GM18951 (cell line): ENCODE measurements at regions not wholly inside any gene's neighbourhood (a gene's known extent, or its start where the extent isn't known, plus 50 kb on each side); places are given as distances from the start of the nearest gene placed in this dataset.
"Not testable (repeated sequence)": the region's sequence is repeated elsewhere in the genome, so short reads cannot be mapped to it uniquely, and the experiment has no call there.

Experiments used
- POLR2A ChIP-seq: IDR thresholded peaks from 4 replicates; pipeline ENCODE4 v1.6.1; 2011; ENCODE audit warnings: mild to moderate bottlenecking; ENCODE audit not compliant: insufficient read length, insufficient read depth; ENCODE audit errors: extremely low read depth
- in situ Hi-C: fragments of 300-500 bp; cut with MboI; formaldehyde crosslinking; loops from one replicate; pipeline ENCODE4 v1.12.0; 2022; ENCODE audit warnings: low sequenced_read_pairs, mixed read lengths, inconsistent platforms; ENCODE audit not compliant: unreplicated experiment

DNA sequence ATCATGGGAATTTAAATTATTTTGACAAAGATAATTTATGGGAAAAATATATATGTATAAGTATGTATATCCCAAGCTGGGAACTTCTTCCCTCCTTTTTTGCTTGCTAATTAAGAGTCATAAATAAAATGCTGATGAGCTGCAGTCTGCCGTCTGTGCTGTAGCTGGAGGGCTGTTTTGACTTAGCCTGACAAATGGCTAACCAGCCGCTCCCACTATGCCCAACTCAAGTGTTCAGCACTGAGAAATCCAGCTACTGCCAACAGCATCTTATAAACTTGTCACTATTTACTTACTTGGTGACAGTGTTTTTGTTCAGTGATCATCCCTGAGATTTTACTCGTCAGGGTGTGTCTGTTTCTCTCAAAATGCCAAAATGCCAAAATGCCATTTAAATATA lies 171.2 kb upstream of the PGRMC2 start:
- TF ChIP-seq POLR2A = no peak
- in situ Hi-C loops = no loop called here

DNA sequence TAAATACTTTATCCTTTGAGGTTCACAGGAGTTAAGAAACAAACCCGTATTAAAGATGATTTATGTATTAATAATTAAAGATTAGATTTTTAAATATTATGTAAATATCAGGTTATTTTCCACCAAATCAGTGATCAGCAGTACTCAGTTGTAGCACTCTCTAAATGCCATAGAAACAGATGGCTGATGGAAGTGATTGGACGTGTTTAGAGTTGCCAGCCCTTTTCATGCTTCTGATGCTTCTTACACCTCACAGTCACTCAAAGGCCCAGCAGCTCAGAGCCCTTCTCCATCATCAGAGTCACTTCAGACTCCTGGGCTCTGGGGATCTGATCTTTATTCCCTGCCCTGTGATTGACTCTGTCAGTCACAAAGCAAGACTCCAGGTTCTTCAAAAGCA lies 170.1 kb upstream of the PGRMC2 start:
- in situ Hi-C loops = no loop called here
- no peak for TF ChIP-seq POLR2A

DNA sequence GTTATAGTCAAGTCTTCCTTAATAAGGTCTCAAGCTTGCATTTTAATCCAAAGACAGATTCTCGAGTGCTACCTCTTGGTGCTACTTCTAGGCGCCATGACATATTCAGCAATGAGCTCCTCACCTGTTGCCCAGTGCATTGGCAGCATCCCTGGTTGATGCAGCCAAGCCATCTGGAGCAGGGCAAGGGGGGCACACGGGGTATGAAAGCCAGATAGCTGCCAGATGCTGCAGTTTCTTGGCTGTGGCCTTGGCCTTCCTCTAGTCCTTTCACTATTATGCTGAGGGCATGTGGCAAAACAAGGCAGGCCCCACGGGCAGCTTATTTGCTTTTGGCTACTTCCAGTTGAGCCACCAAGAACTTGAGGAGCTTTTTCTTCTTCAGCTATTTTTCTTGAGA lies 168.6 kb upstream of the PGRMC2 start:
- TF ChIP-seq POLR2A = no peak
- in situ Hi-C loops = no loop called here

DNA sequence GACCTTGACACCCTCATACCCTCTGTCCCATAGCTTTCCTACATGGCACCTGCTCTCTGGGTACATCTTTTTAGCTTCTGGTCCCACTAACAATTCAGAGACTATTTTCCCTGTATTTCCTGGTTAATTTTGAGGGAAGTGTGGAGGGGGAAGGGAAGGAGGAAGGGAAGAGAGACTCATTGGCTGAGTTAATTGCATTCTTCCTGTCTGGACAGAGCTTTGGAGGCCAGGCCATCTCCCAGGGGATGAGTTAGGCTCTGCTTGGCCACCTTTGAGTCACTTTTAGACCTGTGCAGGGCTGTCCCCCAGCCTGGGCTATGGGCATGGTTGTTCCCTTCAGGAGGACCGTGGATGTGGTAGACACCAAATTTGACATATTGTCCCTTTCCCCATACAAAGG lies 167.9 kb upstream of the PGRMC2 start:
- TF ChIP-seq POLR2A = no peak

DNA sequence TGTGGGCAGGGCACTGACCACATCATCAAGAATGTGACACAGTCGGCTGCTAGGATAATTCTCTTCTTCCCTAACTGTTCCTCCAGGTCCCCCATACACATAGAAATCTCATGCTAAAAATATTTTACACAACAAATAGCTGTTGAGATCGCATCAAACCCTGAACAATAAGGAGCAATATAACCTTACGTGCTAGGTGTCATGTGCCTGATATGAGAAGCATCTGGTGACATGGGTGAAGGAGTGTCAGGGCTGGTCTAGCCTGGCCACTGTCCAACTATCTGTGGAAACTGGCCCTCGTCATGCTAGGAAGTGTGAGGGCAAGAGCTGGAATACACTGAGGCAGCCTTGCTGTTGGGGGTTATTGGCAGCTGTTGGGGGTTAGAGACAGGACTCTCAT lies 167.3 kb upstream of the PGRMC2 start:
- no peak for TF ChIP-seq POLR2A
- in situ Hi-C loops = no loop called here

More for the DNA sequence above, 167.9 kb upstream of the PGRMC2 start:
- in situ Hi-C loops = no loop called here

DNA sequence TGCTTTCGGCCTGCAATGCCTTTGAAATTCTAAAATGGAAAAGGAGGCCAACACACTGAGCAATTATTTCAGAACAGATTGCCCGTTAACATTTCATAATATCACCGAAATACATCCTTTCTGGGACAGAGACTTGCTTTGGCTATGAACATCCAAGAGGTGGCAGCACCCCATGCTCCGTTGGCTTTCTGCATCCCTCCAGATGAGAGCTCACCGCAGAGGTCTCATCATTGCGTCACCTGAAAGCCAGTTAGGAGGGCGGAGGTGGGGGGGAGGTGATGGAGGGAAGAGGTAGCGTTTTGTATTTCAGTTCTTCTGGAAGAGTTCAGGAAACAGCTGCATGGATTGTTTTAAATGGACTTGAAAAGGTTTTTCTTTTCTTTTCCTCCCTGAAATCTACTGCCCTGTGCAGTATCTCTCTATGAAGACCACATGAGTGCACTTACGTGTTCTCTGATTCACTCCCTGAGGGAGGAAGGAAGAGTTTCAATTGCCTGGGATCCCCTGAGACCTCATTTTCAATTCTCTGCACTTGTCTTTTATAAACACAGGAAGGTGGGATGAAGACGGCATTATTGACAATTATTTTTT lies 166.8 kb upstream of the PGRMC2 start:
- TF ChIP-seq POLR2A = no peak
- in situ Hi-C loops = no loop called here

DNA sequence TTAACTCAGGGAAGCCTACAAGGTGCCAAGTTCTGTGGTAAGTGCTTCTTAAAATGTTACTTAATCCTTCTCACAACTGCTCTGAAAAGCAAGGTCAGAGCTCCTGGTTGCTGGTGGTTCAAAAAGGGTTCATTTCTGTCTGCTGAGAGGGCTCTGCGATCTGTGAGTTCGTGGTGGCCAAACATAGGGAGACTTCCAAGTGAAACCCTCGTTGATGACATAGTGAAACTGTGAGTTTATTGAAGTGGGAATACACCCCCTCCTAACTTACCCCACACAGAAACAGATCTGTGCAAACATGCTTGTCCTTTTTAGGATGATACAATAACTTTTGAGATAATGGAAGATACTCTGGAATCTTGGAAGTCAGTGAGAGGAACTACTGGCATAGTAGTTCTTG lies 164.8 kb upstream of the PGRMC2 start:
- no peak for TF ChIP-seq POLR2A
- in situ Hi-C loops = no loop called here

DNA sequence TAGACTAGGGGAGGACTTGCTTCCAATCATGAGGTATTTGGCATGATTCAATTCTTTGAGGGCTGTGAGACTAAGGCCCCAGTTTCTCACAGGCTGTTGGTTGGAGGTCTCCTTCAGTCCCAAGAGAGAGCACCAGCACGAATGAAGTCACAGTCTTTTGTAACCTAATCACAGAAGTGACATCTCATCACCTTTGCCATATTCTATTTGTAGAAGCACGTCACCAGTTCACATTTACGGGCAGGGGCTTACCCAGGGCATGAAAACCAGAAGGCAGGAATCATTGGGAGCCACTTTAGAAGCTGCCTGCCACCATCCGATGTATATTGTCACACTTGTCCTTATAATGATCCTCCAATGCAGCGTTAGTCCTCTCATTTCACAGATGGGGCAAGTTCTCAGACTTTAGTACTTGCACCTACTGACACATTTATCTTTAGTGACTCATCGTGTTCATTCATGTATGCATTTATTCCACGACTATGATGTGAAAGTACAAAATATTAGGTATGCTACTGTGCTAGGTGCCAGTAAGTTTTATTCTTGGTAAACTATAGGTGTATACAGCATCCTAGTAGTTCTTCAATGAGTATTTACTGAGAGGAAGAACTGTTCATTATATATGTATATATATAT lies 163.8 kb upstream of the PGRMC2 start:
- no peak for TF ChIP-seq POLR2A
- in situ Hi-C loops = no loop called here

DNA sequence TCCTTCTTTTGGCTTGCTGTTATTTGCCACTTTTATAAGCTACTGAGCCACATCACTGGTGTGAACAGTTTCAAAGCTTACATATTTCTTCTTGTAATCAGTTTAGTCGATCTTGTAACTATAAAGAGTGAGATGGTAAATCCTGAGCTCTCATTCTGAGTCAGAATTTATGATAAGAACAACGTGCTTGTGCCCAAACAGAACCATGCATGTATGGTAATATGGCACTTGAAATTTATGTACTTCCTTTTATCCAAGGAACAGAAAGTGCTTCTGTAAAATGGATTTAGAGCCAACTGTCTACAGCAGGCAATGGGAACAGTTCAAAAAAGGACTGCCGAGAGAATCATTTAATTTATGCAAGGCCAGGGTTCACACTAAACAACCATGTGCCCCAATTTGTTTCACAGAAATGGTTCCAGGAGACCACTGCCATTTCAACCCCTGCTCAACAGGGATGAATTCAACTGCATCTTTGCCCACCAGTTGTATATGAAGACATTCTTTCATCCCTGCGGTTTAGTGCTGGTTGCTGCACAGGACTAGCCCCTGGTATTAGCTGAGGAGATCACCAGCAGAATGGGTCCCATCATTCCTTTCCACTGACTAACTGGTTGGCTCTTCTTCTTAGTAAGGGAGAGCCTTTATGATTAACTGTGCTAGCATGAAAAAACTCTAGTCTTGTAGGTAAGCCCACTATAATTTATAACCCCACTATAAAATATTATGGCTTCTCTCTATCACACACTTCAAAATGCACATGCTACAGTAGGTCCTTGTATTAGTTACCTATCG lies 162.9 kb upstream of the PGRMC2 start:
- in situ Hi-C loops = no loop called here
- TF ChIP-seq POLR2A = no peak

DNA sequence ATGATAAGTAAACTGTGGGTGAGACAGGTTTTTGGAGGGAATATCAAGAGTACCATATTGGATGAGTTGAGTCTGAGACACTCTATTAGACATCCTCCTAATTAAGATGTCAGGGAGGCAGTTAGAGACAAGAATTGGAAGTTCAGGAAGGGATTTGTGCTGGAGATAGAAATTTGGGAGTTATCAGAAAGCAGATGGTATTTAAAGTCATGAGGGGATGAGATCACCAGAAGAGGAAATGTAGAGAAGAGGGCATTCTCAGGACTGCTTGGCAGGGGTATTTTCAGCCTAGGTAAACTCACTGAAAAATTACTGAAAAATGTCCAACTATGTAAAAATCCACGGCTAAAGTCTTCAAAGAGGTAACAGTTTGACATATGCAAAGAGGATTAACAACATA lies 161.6 kb upstream of the PGRMC2 start:
- TF ChIP-seq POLR2A = no peak
- in situ Hi-C loops = no loop called here

DNA sequence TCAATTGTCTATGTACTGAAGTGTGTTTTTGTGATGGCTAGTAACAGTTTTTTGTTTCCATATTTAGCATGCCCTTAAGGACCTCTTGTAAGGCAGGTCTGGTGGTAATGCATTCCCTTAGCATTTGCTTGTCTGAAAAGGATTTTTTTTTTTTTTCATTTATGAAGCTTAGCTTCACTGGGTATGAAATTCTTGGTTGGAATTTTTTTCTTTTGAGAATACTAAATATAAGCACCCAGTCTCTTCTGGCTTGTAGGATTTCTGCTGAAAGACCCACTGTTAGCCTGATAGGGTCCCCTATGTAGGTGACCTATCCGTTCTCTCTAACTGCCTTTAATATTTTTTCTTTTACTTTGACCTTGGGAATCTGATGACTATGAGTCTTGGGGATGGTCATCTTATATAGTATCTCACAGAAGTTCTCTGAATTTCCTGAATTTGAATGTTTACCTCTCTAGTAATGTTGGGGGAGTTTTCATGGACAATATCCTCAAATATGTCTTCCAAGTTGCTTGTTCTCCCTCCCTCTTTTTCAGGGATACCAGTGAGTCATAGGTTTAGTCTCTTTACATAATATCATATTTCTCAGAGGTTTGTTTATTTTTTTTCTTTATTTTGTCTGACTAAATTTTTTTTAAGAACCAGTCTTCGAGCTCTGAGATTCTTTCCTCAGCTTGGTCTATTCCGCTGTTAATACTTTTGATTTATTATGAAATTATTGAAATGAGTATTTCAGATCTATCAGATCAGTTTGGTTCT lies 157.1 kb upstream of the PGRMC2 start:
- in situ Hi-C loops = no loop called here
- TF ChIP-seq POLR2A = no peak

DNA sequence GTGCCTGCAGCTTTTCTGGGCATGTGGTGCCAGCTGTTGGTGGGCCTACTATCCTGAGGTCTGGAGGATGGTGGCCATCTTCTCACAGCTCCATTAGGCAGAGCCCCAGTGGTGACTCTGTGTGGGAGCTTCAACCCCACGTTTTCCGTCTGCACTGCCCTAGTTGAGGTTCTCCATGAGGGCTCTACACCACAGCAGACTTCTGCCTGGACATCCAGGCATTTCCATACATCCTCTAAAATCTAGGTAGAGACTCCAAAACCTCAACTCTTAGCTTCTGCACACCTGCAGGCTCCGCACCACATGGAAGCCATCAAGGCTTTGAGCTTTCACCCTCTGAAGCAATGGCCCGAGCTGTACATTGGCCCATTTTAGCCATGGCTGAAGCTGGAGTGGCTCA lies 153.3 kb upstream of the PGRMC2 start:
- TF ChIP-seq POLR2A = no peak
- in situ Hi-C loops = no loop called here

DNA sequence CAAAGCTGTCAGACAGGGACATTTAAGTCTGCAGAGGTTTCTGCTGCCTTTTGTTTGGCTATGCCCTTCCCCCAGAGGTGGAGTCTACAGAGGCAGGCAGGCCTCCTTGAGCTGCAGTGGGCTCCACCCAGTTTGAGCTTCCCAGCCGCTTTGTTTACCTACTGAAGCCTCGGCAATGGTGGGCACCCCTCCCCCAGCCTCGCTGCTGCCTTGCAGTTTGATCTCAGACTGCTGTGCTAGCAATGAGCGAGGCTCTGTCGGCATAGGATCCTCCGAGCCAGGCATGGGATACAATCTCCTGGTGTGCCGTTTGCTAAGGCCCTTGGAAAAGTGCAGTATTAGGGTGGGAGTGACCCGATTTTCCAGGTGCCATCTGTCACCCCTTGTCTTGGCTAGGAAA lies 149.4 kb upstream of the PGRMC2 start:
- in situ Hi-C loops = not testable (repeated sequence)

DNA sequence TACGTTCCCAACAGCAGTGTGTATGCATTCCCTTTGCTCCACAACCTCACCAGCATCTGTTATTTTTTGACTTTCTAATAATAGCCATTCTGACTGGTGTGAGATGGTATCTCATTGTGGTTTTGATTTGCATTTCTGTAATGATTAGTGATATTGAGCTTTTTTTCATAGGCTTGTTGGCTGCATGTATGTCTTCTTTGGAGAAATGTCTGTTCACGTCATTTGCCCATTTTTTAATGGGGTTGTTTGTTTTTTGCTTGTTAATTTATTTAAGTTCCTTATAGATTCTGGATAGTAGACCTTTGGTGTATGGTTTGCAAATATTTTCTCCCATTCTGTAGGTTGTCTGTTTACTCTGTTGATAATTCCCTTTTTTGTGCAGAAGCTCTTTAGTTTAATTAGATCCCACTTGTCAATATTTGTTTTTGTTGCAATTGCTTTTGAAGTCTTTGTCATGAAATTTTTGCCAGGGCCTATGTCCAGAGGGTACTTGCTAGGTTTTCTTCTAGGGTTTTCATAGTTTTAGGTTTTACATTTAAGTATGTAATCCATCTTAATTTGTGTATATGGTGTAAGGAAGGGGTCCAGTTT lies 141.5 kb upstream of the PGRMC2 start:
- in situ Hi-C loops = not testable (repeated sequence)
